ENCODE measurements at regions not wholly inside any gene's neighbourhood (a gene's known extent, or its start where the extent isn't known, plus 50 kb on each side); places are given as distances from the start of the nearest gene placed in this dataset.

- TF ChIP-seq, protein P1, sequence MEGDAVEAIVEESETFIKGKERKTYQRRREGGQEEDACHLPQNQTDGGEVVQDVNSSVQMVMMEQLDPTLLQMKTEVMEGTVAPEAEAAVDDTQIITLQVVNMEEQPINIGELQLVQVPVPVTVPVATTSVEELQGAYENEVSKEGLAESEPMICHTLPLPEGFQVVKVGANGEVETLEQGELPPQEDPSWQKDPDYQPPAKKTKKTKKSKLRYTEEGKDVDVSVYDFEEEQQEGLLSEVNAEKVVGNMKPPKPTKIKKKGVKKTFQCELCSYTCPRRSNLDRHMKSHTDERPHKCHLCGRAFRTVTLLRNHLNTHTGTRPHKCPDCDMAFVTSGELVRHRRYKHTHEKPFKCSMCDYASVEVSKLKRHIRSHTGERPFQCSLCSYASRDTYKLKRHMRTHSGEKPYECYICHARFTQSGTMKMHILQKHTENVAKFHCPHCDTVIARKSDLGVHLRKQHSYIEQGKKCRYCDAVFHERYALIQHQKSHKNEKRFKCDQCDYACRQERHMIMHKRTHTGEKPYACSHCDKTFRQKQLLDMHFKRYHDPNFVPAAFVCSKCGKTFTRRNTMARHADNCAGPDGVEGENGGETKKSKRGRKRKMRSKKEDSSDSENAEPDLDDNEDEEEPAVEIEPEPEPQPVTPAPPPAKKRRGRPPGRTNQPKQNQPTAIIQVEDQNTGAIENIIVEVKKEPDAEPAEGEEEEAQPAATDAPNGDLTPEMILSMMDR (IDR thresholded peaks at IDR 0.05): no peak
- no peak for TF ChIP-seq POLR2AphosphoS5 (IDR thresholded peaks at IDR 0.05)
- no peak for TF ChIP-seq POLR2A (IDR thresholded peaks at IDR 0.05)
- no peak for TF ChIP-seq EP300 (IDR thresholded peaks at IDR 0.05)
Measured at GRCh38 chr9:79170643-79171042, 401.1 kb upstream of the TLE4 start.

Data from stomach (tissue), 4 donors.